NCI-H82 treated with DMSO at 0.1 percent for 48 hours (cell line): ENCODE measurements at regions not wholly inside any gene's neighbourhood (a gene's known extent, or its start where the extent isn't known, plus 50 kb on each side); places are given as distances from the start of the nearest gene placed in this dataset.

Experiments
- DNase-seq: peaks from one replicate; lab custom pipeline; 2025; ENCODE audit not compliant: unreplicated experiment; lab: John Stamatoyannopoulos, UW

GRCh38 chr2:37541516-37541915, 129.9 kb downstream of the CDC42EP3 start:
- no peak for DNase-seq

DNA sequence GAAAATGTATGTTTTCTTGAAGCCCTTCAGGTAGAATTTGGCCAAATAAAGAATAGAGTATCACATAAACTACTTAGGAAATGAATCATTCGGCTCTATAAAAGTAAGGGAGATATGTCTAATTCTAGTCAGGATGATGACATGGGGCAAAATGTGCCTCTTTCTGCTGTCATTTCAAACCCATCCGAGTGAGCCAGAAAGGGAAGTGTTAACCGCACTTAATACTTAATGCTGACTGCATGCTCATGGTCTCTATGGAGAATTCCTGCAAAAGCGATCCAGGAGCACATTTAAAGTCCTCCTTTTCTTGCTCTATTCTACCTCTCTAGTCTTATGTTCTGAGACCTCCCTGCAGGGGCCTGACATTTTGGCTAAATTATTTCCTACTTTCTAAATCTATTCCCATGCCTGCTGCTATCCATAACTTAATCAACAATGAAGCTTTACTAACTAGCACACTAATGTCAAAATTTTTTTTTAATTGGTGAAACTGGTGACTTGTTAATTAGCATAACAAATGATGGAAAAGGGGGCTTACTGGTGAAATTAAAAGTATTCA, 127.4 kb downstream of the CDC42EP3 start:
- DNase-seq = no peak

GRCh38 chr2:37544591-37545031, 126.8 kb downstream of the CDC42EP3 start:
- DNase-seq = no peak

- DNase-seq = no peak
Measured at GRCh38 chr2:37549598-37549997, 121.8 kb downstream of the CDC42EP3 start.

DNA sequence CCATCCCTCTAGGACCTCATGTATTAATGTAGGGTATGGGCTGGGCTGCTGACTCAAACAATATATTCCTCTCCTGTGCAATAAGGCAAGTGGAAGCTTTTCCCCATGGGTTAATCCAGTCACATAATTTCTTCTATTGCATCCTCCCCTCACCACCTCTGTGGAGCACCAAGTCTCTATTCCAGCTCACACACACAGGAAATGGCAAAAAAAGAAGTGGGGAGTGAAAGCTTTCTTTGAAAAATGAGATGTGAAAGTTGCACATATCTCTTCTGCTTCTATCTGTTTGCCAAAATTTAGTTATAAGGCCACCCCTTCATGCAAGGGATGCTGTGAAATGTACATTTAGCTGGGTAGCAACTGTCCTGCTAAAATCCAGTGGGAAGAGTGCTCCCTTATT, 121.3 kb downstream of the CDC42EP3 start:
- no peak for DNase-seq

DNA sequence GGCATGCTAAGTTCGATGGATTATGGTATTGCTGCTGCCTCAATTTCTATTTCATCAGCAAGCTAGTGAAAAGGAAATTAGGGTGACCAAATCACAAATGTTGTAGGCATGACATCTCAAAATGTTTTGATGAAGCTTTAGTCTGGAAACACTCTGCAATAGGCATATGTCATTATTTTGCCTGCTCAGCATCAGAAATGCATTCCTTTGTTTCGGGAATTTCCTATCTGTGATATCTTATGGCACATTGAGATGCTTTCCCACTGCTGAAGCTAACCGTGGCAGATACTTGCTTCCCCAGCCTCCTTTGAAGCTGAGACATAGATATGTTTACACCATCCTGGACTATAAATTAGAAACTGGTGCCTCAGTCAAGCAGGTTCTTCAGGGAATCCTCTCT, 119.7 kb downstream of the CDC42EP3 start:
- DNase-seq = no peak

- no peak for DNase-seq
Measured at GRCh38 chr2:37552339-37552738, 119.1 kb downstream of the CDC42EP3 start.

- DNase-seq = no peak
Measured at GRCh38 chr2:37553411-37554154, 117.9 kb downstream of the CDC42EP3 start.

DNA sequence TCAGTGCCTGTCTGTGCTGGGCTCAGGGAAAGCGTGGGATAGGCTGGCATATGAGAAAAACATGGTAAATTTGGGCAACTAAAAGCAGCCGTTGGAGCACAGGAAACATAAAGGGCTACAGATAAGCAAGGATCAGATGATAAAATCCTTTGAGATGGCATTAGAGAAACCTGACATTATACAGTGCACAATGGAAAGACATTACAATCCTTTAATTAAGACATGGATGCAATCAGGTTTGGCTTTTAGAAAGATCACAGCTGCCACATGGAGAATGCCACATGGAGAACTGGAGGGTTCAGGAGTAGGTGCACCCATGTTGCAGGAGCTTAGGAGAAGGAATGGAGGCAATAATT, 117.3 kb downstream of the CDC42EP3 start:
- no peak for DNase-seq

DNA sequence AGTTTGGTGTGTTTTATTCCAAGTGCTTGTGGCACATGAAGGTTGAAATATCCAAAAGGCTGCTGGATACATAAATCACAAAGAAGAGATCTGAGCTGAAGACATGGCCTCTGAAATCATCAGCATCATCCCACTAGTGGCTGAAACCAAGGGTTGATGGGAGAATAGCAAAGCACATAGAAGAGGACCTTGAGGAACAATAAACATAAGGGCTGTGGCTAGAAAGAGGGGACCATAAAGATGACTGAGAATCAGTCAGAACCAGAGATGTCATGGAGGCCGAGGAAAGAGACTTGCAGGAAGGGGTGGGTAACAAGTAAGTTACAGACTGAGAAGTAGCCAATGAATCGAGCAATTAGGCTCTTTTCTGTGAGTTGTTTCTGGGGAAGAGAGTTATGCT, 116.8 kb downstream of the CDC42EP3 start:
- no peak for DNase-seq

DNA sequence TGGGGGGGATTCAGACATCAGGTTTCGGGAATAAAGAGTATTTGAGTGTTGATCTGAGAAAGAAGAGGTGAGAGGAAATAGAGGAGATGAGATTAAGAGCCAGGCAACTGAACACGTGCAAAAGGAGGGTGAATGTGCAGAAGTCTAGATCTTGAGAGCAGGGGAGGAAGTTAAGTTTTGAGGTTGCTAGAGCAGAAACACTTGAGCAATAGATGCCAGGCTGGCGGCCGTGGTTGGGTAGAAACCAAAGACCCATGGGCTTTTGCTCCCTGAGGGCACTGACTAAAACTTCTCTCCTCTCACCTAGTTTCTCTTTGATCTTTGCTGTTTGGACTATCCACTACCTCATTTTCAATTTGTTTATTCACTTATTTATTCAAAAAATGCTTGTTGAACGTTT, 116.0 kb downstream of the CDC42EP3 start:
- DNase-seq = no peak

GRCh38 chr2:37556256-37556655, 115.2 kb downstream of the CDC42EP3 start:
- DNase-seq = no peak

- DNase-seq = no peak
Measured at GRCh38 chr2:37558623-37559022, 112.8 kb downstream of the CDC42EP3 start.

DNA sequence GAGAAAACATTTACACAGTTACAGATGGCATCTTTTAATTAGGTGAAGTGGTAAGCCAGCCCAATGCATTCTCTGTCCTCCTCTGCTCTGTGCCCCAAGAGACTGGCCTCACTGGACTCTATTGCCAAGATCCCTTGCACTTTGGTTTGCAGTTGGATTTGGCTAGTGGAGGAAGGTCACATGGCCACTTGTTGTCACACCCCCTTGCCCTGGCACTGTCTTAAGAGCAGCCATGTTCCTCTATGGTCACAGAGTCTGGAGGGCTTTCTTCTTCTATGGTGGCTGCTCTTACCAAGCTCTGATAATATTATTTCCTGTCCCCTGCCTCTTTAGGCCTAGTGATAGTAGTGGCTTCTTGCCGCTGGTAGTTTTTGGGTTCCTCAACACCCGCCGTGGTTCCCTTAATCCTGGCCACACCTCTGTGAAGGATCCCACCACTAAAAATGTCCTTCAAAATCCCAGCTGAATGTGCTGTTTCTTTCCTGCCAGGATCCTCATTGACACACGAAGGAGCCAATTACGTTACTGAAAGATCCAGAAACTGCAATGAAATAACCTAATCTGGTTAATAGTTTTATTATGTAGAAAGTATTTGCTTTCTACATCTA, 111.1 kb downstream of the CDC42EP3 start:
- DNase-seq = no peak

DNA sequence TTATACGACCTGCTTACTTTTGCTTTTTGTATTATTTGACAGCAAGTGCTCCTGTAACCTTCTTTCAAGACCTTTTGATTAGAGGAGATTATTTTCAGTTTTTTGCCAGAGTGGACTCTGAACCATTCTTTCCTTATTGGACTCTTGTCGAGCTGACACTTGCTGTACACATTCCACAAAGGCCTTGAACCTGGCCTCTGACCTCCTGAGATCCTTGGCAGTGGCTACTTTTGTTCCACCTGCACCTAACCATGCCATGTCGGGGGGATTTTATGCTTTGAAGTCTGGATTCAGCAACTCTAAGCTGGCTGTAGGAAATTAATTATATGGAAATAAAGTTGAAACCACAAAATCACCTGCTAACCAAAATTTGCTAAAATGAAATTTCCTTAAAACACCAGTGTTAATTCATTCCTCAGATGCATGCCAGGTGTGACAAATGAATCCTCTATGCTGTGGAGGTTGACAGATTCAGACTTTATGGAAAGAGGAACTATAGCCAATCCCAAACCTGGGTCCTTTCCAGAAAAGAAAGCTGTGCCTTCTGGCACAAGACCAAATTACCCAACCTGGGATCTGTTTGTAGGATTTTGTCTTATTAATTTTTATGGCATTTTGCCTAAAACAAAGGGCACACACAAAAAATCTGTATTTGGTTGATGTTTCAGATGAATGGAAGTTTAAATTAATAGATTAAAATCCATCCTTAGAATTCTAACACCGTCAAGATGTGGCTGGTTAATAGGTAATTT, 110.4 kb downstream of the CDC42EP3 start:
- DNase-seq = no peak

GRCh38 chr2:37561615-37562569, 109.5 kb downstream of the CDC42EP3 start:
- DNase-seq = no peak

- DNase-seq = no peak
Measured at GRCh38 chr2:37563375-37564015, 107.9 kb downstream of the CDC42EP3 start.

GRCh38 chr2:37564356-37564755, 107.1 kb downstream of the CDC42EP3 start:
- no peak for DNase-seq

DNA sequence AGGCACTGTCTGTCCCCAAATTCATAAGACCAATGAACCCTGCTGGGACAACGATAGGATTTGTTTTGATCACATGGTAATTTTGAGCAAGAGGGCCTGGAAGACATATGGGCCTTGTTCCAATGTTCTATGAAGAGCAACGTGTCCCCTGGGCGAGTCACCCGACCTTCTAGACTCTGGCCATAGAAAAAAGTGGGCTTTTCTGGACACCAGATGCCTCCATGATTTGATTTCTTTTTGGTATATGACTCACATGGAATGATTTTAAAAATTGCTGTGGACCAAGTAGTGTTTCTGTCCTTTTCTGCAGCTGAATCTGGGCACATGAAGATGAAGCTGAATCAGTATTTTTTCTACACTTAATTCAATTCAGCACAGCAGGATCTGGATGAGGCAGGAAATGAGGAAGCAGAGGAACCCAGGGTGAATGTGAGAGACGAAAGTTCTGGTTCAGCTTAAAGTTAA, 104.9 kb downstream of the CDC42EP3 start:
- no peak for DNase-seq

- no peak for DNase-seq
Measured at GRCh38 chr2:37568565-37568964, 102.9 kb downstream of the CDC42EP3 start.
